GM11168 (cell line): ENCODE measurements at regions not wholly inside any gene's neighbourhood (a gene's known extent, or its start where the extent isn't known, plus 50 kb on each side); places are given as distances from the start of the nearest gene placed in this dataset.
"Not testable (repeated sequence)": the region's sequence is repeated elsewhere in the genome, so short reads cannot be mapped to it uniquely, and the experiment has no call there.

Experiments used
- in situ Hi-C: fragments of 300-500 bp; cut with MboI; formaldehyde crosslinking; loops from one replicate; pipeline ENCODE4 v1.12.0; 2022; ENCODE audit warnings: low sequenced_read_pairs; ENCODE audit not compliant: unreplicated experiment

- in situ Hi-C loops = no loop called here
These were observed 99.0 kb upstream of the MRI1 start for GRCh38 chr19:13665125-13665905.

DNA sequence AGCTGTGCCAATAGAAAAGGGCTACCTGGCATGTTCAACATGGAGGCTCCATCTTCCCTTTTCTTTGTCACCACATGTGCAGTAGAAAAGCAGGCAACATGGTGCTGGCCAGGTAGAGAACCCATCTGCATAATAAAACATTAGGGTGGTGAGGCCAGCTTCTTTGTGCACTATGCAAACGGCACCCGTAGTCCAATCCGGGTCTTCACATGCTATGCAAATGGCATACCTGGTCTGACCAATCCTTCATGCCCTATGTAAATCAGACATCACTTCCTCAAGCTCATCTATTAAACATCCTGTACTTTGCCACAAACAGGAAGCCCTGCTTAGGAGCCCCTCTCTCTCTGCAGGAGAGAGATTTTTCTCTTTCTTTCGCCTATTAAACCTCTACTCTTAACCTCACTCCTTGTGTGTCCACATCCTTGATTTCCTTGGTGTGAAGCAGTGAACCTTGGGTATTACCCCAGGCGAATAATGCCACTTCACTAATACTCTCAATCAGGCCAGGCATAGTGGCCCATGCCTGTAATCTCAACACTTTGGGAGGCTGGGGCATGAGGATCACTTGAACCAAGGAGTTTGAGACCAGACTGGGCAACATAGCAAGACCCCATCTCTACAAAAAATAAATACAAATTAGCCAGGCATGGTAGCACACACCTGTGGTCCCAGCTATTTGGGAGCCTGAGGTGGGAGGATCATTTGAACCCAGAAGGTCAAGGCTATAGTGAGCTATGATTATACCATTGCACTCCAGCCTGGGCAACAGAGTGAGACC lies 111.3 kb upstream of the MRI1 start:
- in situ Hi-C loops = no loop called here

- in situ Hi-C loops = no loop called here
These were observed 117.6 kb upstream of the MRI1 start for GRCh38 chr19:13646758-13647157.

- in situ Hi-C loops = no loop called here
These were observed 119.7 kb upstream of the MRI1 start for GRCh38 chr19:13644645-13645044.

DNA sequence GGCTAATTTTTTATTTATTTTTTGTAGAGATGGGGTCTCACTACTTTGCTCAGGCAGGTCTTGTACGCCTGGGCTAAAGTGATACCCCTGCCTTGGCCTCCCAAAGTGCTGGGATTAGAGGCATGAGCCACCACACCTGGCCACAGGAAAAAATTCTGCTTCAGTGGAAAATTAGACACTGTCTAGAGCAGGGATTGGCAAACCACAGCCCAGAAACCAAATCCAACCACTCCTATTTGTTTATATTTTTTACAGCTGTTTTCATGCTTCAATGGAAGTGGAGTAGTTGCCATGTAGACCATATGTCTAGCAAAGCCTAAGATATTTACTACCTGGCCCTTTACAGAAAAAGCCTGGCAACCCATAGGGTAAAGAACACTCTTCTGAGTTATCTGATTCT lies 123.7 kb upstream of the MRI1 start:
- in situ Hi-C loops = no loop called here

DNA sequence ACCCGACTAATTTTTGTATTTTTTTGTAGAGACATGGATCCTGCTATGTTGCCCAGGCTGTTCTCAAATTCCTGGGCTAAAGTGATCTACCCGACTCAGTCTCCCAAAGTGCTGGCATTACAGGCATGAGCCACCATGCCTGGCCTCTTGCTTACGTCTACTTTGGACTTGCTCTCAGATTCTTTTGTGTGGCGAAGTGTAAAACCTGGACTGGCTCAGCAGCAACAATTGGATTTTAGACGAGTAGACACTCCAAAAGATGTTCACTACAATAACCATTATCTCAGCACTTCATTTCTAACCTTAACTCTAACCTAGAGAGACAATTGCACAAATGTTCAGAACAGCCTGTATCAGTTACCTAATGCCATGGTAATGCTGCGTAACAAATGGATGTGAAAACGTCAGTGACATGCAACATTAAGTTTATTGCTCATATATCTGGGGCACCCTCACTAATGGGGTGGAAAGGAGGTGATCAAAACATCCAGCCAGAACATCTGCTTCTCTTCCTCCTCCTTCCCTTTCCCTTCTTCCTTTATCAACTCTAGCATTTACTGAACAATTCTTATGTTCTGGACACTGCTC lies 124.9 kb upstream of the MRI1 start:
- in situ Hi-C loops = no loop called here

DNA sequence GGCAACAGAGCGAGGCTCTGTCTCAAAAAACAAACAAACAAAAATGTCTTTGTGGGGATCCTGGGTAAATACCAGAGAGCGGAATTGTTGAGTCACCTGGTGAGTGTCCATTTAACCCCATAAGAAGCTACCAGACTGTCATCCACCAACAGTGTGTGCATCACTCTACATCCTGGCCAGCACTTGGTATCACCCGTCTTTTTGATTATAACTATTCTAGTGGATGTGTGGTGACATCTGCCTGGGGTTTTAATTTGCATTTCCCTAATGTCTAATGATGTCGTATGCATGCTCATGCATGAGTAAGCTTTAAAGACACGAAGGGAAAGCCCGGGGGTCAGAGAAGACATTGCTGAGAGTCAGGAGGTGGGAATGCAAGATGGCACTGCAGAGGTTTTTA lies 126.7 kb upstream of the MRI1 start:
- in situ Hi-C loops = no loop called here

DNA sequence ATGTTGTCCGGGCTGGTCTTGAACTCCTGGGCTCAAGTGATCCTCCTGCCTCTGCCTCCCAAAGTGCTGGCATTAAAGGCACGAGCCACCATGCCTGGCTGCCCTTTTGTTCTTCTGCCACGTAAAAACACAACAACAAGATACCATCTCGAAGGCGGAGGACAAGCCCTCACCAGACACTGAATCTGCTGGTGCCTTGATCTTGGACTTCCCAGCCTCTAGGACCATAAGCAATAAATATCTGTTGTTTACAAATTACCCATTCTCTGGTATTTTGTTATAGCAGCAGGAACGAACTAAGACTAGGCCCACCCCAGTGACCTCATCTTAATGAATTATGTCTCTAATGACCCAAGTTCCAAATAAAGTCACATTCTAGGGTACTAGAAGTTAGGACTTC lies 128.4 kb upstream of the CACNA1A start:
- in situ Hi-C loops = no loop called here

DNA sequence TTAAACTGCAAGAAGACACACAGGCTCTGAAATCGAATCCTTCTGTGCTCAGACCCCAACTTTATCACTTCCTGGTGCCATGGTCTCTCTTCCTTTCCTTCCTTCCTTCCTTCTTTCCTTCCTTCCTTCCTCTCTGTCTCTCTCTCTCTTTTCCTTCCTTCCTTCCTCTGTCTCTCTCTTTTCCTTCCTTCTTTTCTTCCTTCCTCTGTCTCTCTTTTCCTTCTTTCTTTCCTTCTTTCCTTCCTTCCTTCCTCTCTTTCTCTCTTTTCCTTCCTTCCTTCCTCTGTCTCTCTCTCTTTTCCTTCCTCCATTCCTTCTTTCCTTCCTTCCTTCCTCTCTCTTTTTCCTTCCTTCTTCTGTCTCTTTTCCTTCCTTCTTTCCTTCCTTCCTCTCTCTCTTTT lies 127.2 kb upstream of the CACNA1A start:
- in situ Hi-C loops = no loop called here

DNA sequence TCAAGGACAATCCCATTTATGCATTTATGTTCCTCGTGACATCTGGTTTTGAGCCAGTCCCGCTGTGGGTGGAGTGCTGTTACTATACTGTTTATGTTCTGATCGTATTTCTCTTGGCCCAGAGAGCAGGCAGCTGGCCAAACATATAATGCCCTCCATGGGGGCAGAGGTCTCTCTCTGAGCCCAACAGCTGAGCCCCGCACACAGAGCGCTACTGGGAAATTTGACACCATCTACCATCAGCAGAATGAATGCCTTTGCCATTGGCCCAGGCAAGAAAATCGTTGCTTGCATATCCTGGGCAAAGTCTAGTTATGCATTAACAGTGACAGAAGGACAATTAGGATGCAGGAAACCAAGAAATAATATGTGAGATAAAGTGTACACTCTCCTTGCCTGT lies 126.8 kb upstream of the CACNA1A start:
- in situ Hi-C loops = no loop called here

DNA sequence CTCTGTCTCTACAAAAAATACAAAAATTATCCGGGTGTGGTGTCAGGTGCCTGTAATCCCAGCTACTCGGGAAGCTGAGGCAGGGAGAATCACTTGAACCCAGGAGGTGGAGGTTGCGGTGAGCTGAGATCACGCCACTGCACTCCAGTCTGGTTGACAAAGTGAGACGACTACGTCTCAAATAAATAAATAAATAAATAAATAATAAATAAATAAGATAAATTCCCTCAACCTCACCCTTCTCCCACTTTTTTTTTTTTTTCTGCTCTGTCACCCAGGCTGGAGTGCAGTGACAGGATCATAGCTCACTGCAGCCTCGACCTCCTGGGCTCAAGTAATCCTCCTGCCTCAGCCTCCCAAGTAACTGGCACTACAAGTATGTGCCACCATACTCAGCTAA lies 125.9 kb upstream of the CACNA1A start:
- in situ Hi-C loops = not testable (repeated sequence)

DNA sequence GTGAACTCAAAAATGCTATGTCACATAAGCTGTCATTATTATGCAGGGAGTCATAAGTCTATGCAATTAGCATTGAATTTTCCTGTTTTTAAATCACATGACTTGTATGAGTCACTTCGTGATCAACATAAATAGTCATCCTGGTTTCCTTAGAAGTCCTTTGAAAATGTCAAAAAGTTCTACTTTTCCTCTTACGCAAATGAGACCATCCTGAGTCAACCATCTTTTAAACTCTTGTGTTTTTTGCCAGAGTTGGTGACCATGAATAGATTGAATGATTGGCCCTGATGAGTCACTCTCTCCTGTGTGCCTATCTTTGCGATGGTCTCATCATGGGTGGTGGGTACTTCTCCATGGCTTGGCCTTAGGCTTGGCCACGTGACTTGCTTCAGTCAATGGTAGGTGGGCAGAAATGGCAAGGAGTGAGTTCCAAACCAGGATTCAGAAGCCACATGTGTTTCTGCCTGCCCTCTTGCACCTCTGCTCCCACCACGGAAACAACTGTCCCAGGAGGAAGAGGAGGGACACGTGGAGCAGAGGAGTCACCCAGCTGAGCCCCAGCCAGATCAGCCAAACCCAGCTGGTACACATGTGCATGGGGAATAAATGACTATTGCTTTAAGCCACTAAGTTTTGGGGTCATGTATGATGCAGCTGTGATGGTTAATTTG lies 123.5 kb upstream of the CACNA1A start:
- in situ Hi-C loops = no loop called here

- in situ Hi-C loops = no loop called here
These were observed 121.3 kb upstream of the CACNA1A start for GRCh38 chr19:13627531-13627930.

DNA sequence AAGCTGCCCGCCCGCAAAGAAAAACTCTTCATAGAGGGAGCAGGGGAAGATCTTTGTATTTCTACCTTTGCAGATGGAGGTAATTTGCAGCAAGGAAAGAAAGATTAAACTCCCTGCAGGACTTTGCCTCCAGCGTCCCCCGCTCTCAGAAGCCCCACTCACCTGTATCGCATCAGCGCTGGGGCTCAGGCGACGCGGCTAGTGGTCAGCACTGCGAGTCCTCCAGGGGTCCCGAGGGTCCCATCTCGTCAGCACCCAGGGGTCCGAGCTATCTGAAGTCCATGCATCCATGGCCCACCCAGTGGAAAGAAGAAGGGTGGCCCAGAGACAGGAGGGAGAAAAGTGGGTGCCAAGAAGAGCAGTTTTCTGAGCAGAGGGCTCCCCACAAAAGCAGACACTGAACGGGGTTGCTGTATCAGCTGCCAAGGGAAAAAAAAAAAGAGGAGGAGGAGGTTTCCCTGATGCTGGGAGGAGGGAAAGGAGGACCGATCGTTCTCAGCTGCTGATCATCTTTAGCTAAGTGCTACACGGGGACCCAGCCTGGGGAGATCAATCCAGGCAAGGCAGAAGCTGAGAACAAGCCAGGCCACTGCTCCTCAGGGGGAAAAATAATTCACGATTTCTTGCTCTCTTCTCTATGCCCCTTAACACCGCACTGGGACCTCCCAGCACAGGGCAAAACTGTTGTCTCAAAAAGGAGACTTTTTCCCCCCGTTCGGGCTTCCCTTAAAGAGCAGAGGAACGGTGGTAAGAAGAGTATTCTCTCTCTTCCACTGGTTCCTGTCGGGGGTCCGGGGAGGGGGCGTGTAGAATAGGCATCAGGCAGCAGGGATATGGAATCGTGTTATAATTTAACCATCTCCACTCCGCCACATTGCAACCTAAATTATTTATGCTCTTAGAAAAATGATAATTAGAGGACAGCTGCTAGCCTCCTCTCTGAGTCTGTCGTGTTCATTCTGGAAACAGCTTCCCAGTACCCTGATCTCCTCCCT lies 117.7 kb upstream of the CACNA1A start:
- in situ Hi-C loops = no loop called here

DNA sequence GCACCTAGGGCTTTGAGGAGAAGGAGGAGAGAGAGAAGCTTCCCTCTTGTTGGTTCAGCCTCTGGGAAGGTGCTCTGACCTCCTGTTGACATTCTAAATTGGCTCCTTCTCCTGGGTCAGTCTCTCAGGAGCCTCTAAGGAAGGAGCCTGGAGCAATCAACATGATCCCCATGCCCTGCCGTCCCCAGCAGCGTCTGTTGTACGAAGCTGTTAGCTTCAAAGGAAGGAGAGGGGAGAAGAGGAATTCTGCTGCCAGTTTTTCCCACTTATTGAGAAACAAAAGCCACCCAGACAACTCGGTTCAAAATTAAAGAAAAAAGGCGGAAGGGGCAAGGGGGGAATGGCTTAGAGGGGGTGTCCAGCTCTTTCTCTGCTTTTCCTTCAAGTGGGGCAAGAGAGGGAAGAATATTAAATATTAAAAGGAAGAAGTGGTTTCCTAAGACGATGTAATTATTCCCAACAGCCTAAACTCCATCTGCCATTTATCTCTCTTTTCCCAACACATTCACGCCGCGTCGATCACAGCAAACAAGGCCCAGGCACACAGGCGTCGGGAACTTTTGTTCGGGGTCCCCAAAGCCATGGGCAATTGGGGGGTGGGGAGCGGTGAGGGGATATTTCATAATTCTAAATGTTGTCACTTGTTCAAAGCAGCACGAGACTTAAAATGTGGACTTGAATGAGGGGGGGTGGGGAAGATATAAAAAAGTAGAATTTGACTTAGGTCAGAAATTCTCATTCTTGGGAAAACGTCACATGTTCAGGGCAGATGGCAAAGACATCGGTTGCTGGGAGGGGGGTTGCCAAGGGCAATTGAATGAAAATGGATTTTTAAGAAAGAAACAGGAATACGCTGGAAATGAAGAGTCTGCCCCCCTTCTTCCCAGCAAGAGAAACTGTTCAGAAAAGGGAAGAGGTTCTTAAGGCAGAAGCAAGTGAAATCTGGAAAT lies 116.8 kb upstream of the CACNA1A start:
- in situ Hi-C loops = no loop called here

- in situ Hi-C loops = no loop called here
These were observed 115.1 kb upstream of the CACNA1A start for GRCh38 chr19:13621413-13621812.

GRCh38 chr19:13619203-13619632 lies 112.9 kb upstream of the CACNA1A start:
- in situ Hi-C loops = no loop called here

DNA sequence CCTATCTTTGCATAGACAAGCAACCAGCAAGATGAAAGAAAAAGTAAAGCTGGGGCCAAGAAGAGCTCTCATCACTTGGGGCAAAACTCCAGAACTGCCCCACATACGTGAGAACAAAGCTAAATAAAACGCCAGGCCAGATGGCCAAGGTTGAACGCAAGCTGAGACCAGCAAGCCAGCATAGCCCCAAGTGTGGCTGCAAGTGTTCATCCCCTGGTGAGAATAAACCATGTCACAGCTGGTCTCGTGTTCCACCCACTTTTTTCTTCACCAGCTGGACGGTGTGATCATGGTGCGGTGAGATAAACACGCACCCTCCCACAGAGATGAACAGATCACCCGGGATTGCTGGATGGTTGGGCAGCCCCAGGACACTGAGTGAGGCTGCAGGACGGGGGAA lies 109.6 kb upstream of the CACNA1A start:
- in situ Hi-C loops = no loop called here

GRCh38 chr19:13613447-13613846 lies 107.2 kb upstream of the CACNA1A start:
- in situ Hi-C loops = no loop called here
